ENCODE measurements at regions not wholly inside any gene's neighbourhood (a gene's known extent, or its start where the extent isn't known, plus 50 kb on each side); places are given as distances from the start of the nearest gene placed in this dataset.

GRCh38 chr13:58004751-58005150 lies 373.2 kb downstream of the PCDH17 start:
- WGBS = 60% methylated on average over 4 of the region's 4 CpGs
- Histone ChIP-seq H3K9ac (ENCODE audit: low read depth in 1 of 2, low read length in 2 of 2) (no peak overlapping the region), H3K27ac (ENCODE audit: low read depth in 1 of 2, low read length in 2 of 2) (no peak overlapping the region), H3K9me3 (ENCODE audit: control insufficient read depth in 4 of 4, low read length in 3 of 4) (no peaks in the 10 kb centered on the region), H3K27me3 (ENCODE audit: control insufficient read depth in 4 of 4, insufficient read depth in 4 of 4, low read length in 3 of 4) (no peaks in the 10 kb centered on the region), H3K4me1 (ENCODE audit: control insufficient read depth in 4 of 4, insufficient read depth in 4 of 4, low read length in 3 of 4) (no peaks in the 10 kb centered on the region), H3K36me3 (ENCODE audit: control insufficient read depth in 4 of 4, insufficient read depth in 3 of 4, low read depth in 1 of 4, low read length in 3 of 4) (no peaks in the 10 kb centered on the region), H3K4me3 (ENCODE audit: low read depth in 1 of 3, low read length in 3 of 3) (no peak overlapping the region)
- TF ChIP-seq GABPA (IDR thresholded peaks at IDR 0.05 in 1 of 2, conservative IDR thresholded peaks at IDR 0.05 in 1 of 2) (no peak), SP1 (IDR thresholded peaks at IDR 0.05) (no peak), FOXA1 (IDR thresholded peaks at IDR 0.05) (no peak), ZBTB33 (IDR thresholded peaks at IDR 0.05) (no peak), YY1 (IDR thresholded peaks at IDR 0.05) (no peak), HNF4G (IDR thresholded peaks at IDR 0.05) (no peak), JUND (IDR thresholded peaks at IDR 0.05) (no peak), HNF4A (conservative IDR thresholded peaks at IDR 0.05) (no peak), ATF3 (IDR thresholded peaks at IDR 0.05) (no peak), MAX (IDR thresholded peaks at IDR 0.05) (no peak), FOXA2 (IDR thresholded peaks at IDR 0.05) (no peak), RXRA (IDR thresholded peaks at IDR 0.05) (no peak), TAF1 (conservative IDR thresholded peaks at IDR 0.05) (no peak), CTCF (IDR thresholded peaks at IDR 0.05; ENCODE audit: low read depth, low read length, missing input control) (no peak), RAD21 (IDR thresholded peaks at IDR 0.05) (no peak), EGR1 (IDR thresholded peaks at IDR 0.05; ENCODE audit: low read depth in 2 of 2) (no peak), REST (IDR thresholded peaks at IDR 0.05) (no peak)
- no peak for DNase-seq (ENCODE audit: low spot score)

GRCh38 chr13:58018020-58018419 lies 386.5 kb downstream of the PCDH17 start:
- Histone ChIP-seq H3K27me3 (ENCODE audit: control insufficient read depth in 4 of 4, insufficient read depth in 4 of 4, low read length in 3 of 4) (no peaks in the 10 kb centered on the region), H3K9me3 (ENCODE audit: control insufficient read depth in 4 of 4, low read length in 3 of 4) (no peaks in the 10 kb centered on the region), H3K27ac (ENCODE audit: low read depth in 1 of 2, low read length in 2 of 2) (no peak overlapping the region), H3K4me3 (ENCODE audit: low read depth in 1 of 3, low read length in 3 of 3) (no peak overlapping the region), H3K9ac (ENCODE audit: low read depth in 1 of 2, low read length in 2 of 2) (no peak overlapping the region), H3K4me1 (ENCODE audit: control insufficient read depth in 4 of 4, insufficient read depth in 4 of 4, low read length in 3 of 4) (no peaks in the 10 kb centered on the region), H3K36me3 (ENCODE audit: control insufficient read depth in 4 of 4, insufficient read depth in 3 of 4, low read depth in 1 of 4, low read length in 3 of 4) (no peaks in the 10 kb centered on the region)
- no peak for DNase-seq (ENCODE audit: low spot score)
- WGBS = 88% methylated on average over 4 of the region's 4 CpGs
- TF ChIP-seq REST (IDR thresholded peaks at IDR 0.05) = no peak
- TF ChIP-seq ATF3 (IDR thresholded peaks at IDR 0.05) = no peak
- TF ChIP-seq RXRA (IDR thresholded peaks at IDR 0.05) = no peak
- no peak for TF ChIP-seq MAX (IDR thresholded peaks at IDR 0.05)
- no peak for TF ChIP-seq GABPA (IDR thresholded peaks at IDR 0.05 in 1 of 2, conservative IDR thresholded peaks at IDR 0.05 in 1 of 2)
- TF ChIP-seq FOXA1 (IDR thresholded peaks at IDR 0.05) = no peak
- TF ChIP-seq HNF4A (conservative IDR thresholded peaks at IDR 0.05) = no peak
- TF ChIP-seq HNF4G (IDR thresholded peaks at IDR 0.05) = no peak
- TF ChIP-seq FOXA2 (IDR thresholded peaks at IDR 0.05) = no peak
- no peak for TF ChIP-seq TAF1 (conservative IDR thresholded peaks at IDR 0.05)
- TF ChIP-seq YY1 (IDR thresholded peaks at IDR 0.05) = no peak
- TF ChIP-seq JUND (IDR thresholded peaks at IDR 0.05) = no peak
- TF ChIP-seq EGR1 (IDR thresholded peaks at IDR 0.05; ENCODE audit: low read depth in 2 of 2) = no peak
- TF ChIP-seq NR2F2 (IDR thresholded peaks at IDR 0.05) = no peak
